HepG2 (cell line): ENCODE measurements at regions not wholly inside any gene's neighbourhood (a gene's known extent, or its start where the extent isn't known, plus 50 kb on each side); places are given as distances from the start of the nearest gene placed in this dataset.

Source experiments
- ATAC-seq: fragments of 200-7000 bp; cut with Tn5 transposase; 3 replicates; pipeline ENCODE4 v1.9.1; 2020; ENCODE audit warnings: mild to moderate bottlenecking, moderate library complexity
- BruUV-seq: library from RNA; stranded (reverse); fragments of 400-500 nt; replicated peaks from 2 replicates; lab custom pipeline; 2021; lab: Mats Ljungman, UMichigan
- CTCF ChIA-PET: fragments of 300-600 bp; formaldehyde crosslinking; extraction: SDS; loops from one replicate; lab custom pipeline; 2021; ENCODE audit warnings: low total read pairs, inconsistent platforms, low intra/inter-chr PET ratio; lab: Yijun Ruan, JAX
- POLR2A ChIA-PET: fragments of 350-600 bp; sonication (Branson Sonifier 250); formaldehyde crosslinking; loops from one replicate; lab custom pipeline; 2020; ENCODE audit warnings: antibody characterized with exemption, inconsistent platforms; lab: Yijun Ruan, JAX
- DNase-seq: peaks from one replicate; pipeline ENCODE4 v3.0.0-alpha.2; 2015; ENCODE audit warnings: low spot score
- FAIRE-seq: peaks from 3 replicates; lab custom pipeline; 2011; peaks lifted over from hg19 to GRCh38; lab: Jason Lieb, UNC
- H2AFZ ChIP-seq: one replicate; pipeline ENCODE4 v1.6.1; 2011; ENCODE audit warnings: low read length, inconsistent platforms
- H3K27ac ChIP-seq: fragments of 300-600 bp; 3 replicates; pipeline ENCODE4 v1.8.0; 2011; ENCODE audit warnings: mixed run types, mild to moderate bottlenecking, mixed read lengths, low read length, inconsistent platforms; ENCODE audit not compliant: insufficient read depth; ENCODE audit errors: extremely low read length
- H3K27me3 ChIP-seq, 2 experiments: fragments of 200-600 bp in 1 of 2; 2 replicates in 1 of 2; 3 replicates in 1 of 2; pipeline versions ENCODE4 v1.6.0 to v1.8.0; 2011; ENCODE audit warnings: low read length in 2 of 2, mild to moderate bottlenecking in 2 of 2, moderate library complexity in 2 of 2, inconsistent platforms in 1 of 2; ENCODE audit not compliant: insufficient read depth in 2 of 2, control insufficient read depth in 1 of 2
- H3K36me3 ChIP-seq, 2 experiments: fragments of 200-600 bp in 1 of 2; replicated peaks in 1 of 2; 2 replicates in 1 of 2; 3 replicates in 1 of 2; pipeline versions ENCODE4 v1.5.1 to v1.8.0; 2011; ENCODE audit warnings: low read length in 2 of 2, inconsistent platforms in 1 of 2; ENCODE audit not compliant: insufficient read depth in 2 of 2, control insufficient read depth in 1 of 2
- H3K4me1 ChIP-seq: 2 replicates; pipeline ENCODE4 v1.5.1; 2012; ENCODE audit warnings: low read length, inconsistent platforms; ENCODE audit not compliant: insufficient read depth
- H3K4me2 ChIP-seq: 2 replicates; pipeline ENCODE4 v1.6.0; 2011; ENCODE audit warnings: low read depth, low read length, inconsistent platforms
- H3K4me3 ChIP-seq, 3 experiments: fragments of 200-600 bp in 1 of 3; sonication (generic), shearing (Covaris generic) in 1 of 3; replicated peaks in 1 of 3; 2 replicates each; pipeline ENCODE4 v1.5.1; 2011 to 2016; ENCODE audit warnings: low read length in 3 of 3, inconsistent platforms in 2 of 3, low read depth in 2 of 3, mild to moderate bottlenecking in 2 of 3, control low read depth in 1 of 3, mixed read lengths in 1 of 3; ENCODE audit not compliant: insufficient read depth in 1 of 3
- H3K79me2 ChIP-seq: one replicate; pipeline ENCODE4 v1.6.1; 2011; ENCODE audit warnings: low read length, inconsistent platforms; ENCODE audit not compliant: insufficient read depth
- H3K9ac ChIP-seq: 2 replicates; pipeline ENCODE4 v1.6.0; 2011; ENCODE audit warnings: mild to moderate bottlenecking, low read depth, low read length, inconsistent platforms; ENCODE audit not compliant: insufficient read depth
- H3K9me3 ChIP-seq: 2 replicates; pipeline ENCODE4 v1.5.1; 2012; ENCODE audit warnings: mild to moderate bottlenecking, low read length
- H4K20me1 ChIP-seq: 2 replicates; pipeline ENCODE4 v1.6.0; 2011; ENCODE audit warnings: inconsistent platforms, mild to moderate bottlenecking, low read length, moderate library complexity; ENCODE audit not compliant: insufficient read depth
- BRCA1 ChIP-seq: sonication (generic); formaldehyde crosslinking; IDR thresholded peaks from 2 replicates; pipeline ENCODE4 v1.4.0; 2020; ENCODE audit warnings: missing genetic modification reagents
- GABPA ChIP-seq, 2 experiments: IDR thresholded peaks; 2 replicates each; pipeline ENCODE4 v1.6.1; 2011 to 2016; ENCODE audit warnings: low read depth in 2 of 2, low read length in 1 of 2, missing biosample characterization in 1 of 2, missing genetic modification characterization in 1 of 2
- IKZF1 ChIP-seq: fragments of 450-650 bp; IDR thresholded peaks from 2 replicates; pipeline ENCODE4 v1.7.1; 2016
- ONECUT2 ChIP-seq: sonication (generic); formaldehyde crosslinking; IDR thresholded peaks from 2 replicates; pipeline ENCODE4 v1.4.0; 2020; ENCODE audit warnings: missing genetic modification reagents
- RBAK ChIP-seq: sonication (generic); formaldehyde crosslinking; IDR thresholded peaks from 2 replicates; pipeline ENCODE4 v1.5.1; 2020; ENCODE audit warnings: mild to moderate bottlenecking, missing genetic modification reagents
- STAT6 ChIP-seq: sonication (generic); formaldehyde crosslinking; IDR thresholded peaks from 2 replicates; pipeline ENCODE4 v1.4.0; 2020; ENCODE audit warnings: missing genetic modification reagents, mild to moderate bottlenecking, borderline replicate concordance
- U2AF1 ChIP-seq: fragments of 200-400 bp; formaldehyde crosslinking; optimal IDR thresholded peaks from 2 replicates; pipeline ENCODE3; 2017; ENCODE audit warnings: mild to moderate bottlenecking, low read depth, low read length
- YEATS4 ChIP-seq: sonication (generic); formaldehyde crosslinking; IDR thresholded peaks from 2 replicates; pipeline ENCODE4 v1.4.0; 2020; ENCODE audit warnings: missing genetic modification reagents, borderline replicate concordance
- ZBTB26 ChIP-seq: IDR thresholded peaks from 2 replicates; pipeline ENCODE4 v1.6.1; 2016; ENCODE audit warnings: missing compliant biosample characterization, missing genetic modification reagents, borderline replicate concordance
- ZBTB8A ChIP-seq: sonication (generic); formaldehyde crosslinking; IDR thresholded peaks from 2 replicates; pipeline ENCODE4 v1.4.0; 2020; ENCODE audit warnings: mild to moderate bottlenecking, low read depth, missing genetic modification reagents, borderline replicate concordance
- ZFP62 ChIP-seq: sonication (generic); formaldehyde crosslinking; IDR thresholded peaks from 2 replicates; pipeline ENCODE4 v1.4.0; 2020; ENCODE audit warnings: missing genetic modification reagents
- ZNF569 ChIP-seq: sonication (generic); formaldehyde crosslinking; IDR thresholded peaks from 2 replicates; pipeline ENCODE4 v1.5.0; 2020; ENCODE audit warnings: mild to moderate bottlenecking, missing genetic modification reagents, moderate library complexity, borderline replicate concordance
- ZNF580 ChIP-seq: IDR thresholded peaks from 2 replicates; pipeline ENCODE4 v1.6.1; 2016; ENCODE audit warnings: low read depth, borderline replicate concordance
- WGBS: methylation state at CpG from one replicate; pipeline ENCODE4 v1.1.6; 2017; ENCODE audit warnings: low lambda C conversion rate; 5-methylcytosine and 5-hydroxymethylcytosine counted together
- in situ Hi-C: cut with HindIII; loops from 2 replicates; pipeline ENCODE4 v1.10.0; 2017; ENCODE audit warnings: low pct_unique_long_range_greater_than_20kb; ENCODE audit not compliant: extremely low pct_ligation_motif_present
- intact Hi-C: fragments of 100-400 bp; cut with micrococcal nuclease; formaldehyde crosslinking; loops from one replicate; pipeline ENCODE4 v1.10.0; 2022; ENCODE audit not compliant: unreplicated experiment
- TF ChIP-seq, protein P1 (sequence below): sonication (generic); formaldehyde crosslinking; IDR thresholded peaks from 2 replicates; pipeline ENCODE4 v1.8.0; 2022; ENCODE audit warnings: mild to moderate bottlenecking, missing genetic modification reagents; ENCODE audit not compliant: insufficient replicate concordance

- no peak for TF ChIP-seq ZFP62 (CRISPR knock-in tag)
- TF ChIP-seq, protein P1, sequence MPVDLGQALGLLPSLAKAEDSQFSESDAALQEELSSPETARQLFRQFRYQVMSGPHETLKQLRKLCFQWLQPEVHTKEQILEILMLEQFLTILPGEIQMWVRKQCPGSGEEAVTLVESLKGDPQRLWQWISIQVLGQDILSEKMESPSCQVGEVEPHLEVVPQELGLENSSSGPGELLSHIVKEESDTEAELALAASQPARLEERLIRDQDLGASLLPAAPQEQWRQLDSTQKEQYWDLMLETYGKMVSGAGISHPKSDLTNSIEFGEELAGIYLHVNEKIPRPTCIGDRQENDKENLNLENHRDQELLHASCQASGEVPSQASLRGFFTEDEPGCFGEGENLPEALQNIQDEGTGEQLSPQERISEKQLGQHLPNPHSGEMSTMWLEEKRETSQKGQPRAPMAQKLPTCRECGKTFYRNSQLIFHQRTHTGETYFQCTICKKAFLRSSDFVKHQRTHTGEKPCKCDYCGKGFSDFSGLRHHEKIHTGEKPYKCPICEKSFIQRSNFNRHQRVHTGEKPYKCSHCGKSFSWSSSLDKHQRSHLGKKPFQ = no peak
Measured at GRCh38 chr12:127005406-127005805, 1261.6 kb upstream of the TMEM132C start (continued).

DNA sequence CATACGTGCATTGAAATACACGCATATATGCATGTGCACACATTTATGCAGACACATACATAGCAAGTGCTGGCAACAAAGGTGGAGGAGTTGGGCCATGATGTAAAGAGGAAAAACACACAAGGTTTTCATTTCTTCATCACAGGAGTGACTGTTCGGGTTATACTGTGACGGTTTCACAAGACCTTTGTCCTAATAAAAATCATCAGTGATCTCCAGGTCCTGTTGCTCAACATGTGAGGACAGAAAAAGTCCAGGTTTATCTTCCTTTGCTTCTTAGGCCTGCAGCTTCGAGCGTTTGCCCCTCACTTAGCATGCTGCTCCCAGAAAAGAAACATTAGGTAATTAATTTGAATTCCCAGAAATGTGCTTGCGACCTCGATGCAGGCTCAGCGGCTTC is 1260.0 kb upstream of the TMEM132C start:
- no peaks in the 10 kb centered on the region for H3K27me3 ChIP-seq
- DNase-seq = no peak
- CTCF ChIA-PET = no interaction called here
- POLR2A ChIA-PET = no interaction called here
- no peak overlapping the region for H3K4me3 ChIP-seq
- no peak overlapping the region for H2AFZ ChIP-seq
- H3K4me1 ChIP-seq = no peaks in the 10 kb centered on the region
- H4K20me1 ChIP-seq = no peaks in the 10 kb centered on the region
- in situ Hi-C loops (no loop called here), intact Hi-C loops (no loop called here)
- no peaks in the 10 kb centered on the region for H3K36me3 ChIP-seq
- ATAC-seq = no peak
- FAIRE-seq = no peak
- peaks cover 35% of the 10 kb centered on the region for H3K9me3 ChIP-seq
- H3K79me2 ChIP-seq = no peaks in the 10 kb centered on the region
- no peak overlapping the region for H3K27ac ChIP-seq
- BruUV-seq = no TSS peak
- H3K4me2 ChIP-seq = no peak overlapping the region
- no peak for TF ChIP-seq YEATS4 (CRISPR knock-in tag)
- TF ChIP-seq BRCA1 (CRISPR knock-in tag) = no peak
- TF ChIP-seq ZNF580 (CRISPR knock-in tag) = no peak
- TF ChIP-seq U2AF1 = no peak
- TF ChIP-seq RBAK (CRISPR knock-in tag) = no peak
- TF ChIP-seq ZBTB26 (CRISPR knock-in tag) = no peak
- TF ChIP-seq IKZF1 = no peak
- no peak for TF ChIP-seq ZNF569 (CRISPR knock-in tag)
- TF ChIP-seq ONECUT2 (CRISPR knock-in tag) = no peak
- TF ChIP-seq STAT6 = no peak
- TF ChIP-seq ZBTB8A = no peak
- no peak for TF ChIP-seq GABPA (IDR thresholded peaks at IDR 0.05; ENCODE audit: low read depth, low read length)
- no peak for TF ChIP-seq GABPA (CRISPR knock-in tag; IDR thresholded peaks at IDR 0.05; ENCODE audit: low read depth)
- H3K9ac ChIP-seq = no peak overlapping the region
- WGBS = 15% methylated on average over 6 of the region's 9 CpGs
